Gastrocnemius medialis (tissue), 4 donors: ENCODE measurements at regions not wholly inside any gene's neighbourhood (a gene's known extent, or its start where the extent isn't known, plus 50 kb on each side); places are given as distances from the start of the nearest gene placed in this dataset.

Experiments used
- CTCF ChIP-seq, 5 experiments: fragments of 450-650 bp in 3 of 5; fragments of 200-600 bp in 2 of 5; sonication (generic) in 2 of 5; IDR thresholded peaks in 4 of 5; conservative IDR thresholded peaks in 1 of 5; 1 replicate in 4 of 5; 2 replicates in 1 of 5; pipeline ENCODE4 v1.5.1; 2016 to 2019; ENCODE audit warnings: antibody characterized with exemption in 5 of 5, mild to moderate bottlenecking in 3 of 5, moderate library complexity in 3 of 5
- POLR2A ChIP-seq, 2 donors: fragments of 450-650 bp; IDR thresholded peaks; one replicate each; pipeline ENCODE4 v1.6.1; 2017; ENCODE audit warnings: antibody characterized with exemption in 2 of 2, mild to moderate bottlenecking in 2 of 2, moderate library complexity in 2 of 2

GRCh38 chr11:39139581-39139980 lies 2319.9 kb downstream of the LRRC4C start:
- TF ChIP-seq CTCF (IDR thresholded peaks at IDR 0.05 in 4 of 5, conservative IDR thresholded peaks at IDR 0.05 in 1 of 5) = no peak
- no peak for TF ChIP-seq POLR2A (IDR thresholded peaks at IDR 0.05)
